Fibroblast of skin of right biceps (primary cell): ENCODE measurements at regions not wholly inside any gene's neighbourhood (a gene's known extent, or its start where the extent isn't known, plus 50 kb on each side); places are given as distances from the start of the nearest gene placed in this dataset.
"Not testable (repeated sequence)": the region's sequence is repeated elsewhere in the genome, so short reads cannot be mapped to it uniquely, and the experiment has no call there.

Source experiments
- DNase-seq: peaks from one replicate; pipeline ENCODE4 v3.0.0-alpha.2; 2013

DNA sequence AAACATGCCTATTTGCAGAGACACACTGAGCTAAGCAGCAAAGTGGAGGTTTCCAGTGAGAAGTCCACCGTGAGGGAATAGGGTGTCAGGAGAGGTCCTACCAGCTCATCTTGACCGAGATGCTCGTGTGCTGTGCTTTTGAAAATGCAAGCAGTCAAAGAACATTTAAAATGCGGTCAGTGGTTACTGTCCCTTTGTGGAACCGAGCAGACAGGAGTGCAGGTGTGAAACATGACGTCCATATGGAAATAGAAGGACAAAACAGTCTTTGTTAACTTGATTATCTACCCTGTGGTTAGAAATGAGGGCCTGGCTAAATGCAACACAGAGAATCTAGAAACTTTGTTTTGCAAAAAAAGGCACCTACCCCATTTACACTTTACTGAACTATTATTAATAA is 473.3 kb downstream of the SPATA31A6 start:
- not testable (repeated sequence) for DNase-seq

DNA sequence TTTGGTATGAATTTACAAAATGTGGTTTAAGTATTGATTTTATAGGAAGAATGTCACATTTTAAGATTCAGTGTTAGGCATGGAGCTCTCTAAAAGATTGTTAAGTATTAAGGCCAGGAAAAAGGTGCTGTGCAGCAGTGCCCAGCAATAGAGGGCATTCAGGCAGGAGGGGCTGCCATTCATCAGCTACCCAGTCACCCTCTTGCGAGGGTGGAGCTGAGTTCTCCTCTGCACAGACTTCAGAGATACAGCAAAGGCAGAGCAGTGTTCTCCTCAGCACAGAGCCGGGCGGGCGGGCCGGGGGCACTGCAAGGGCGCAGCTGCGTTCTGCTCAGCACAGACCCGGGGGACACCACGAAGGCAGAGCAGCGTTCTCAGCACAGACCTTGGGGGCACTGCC is 474.0 kb downstream of the SPATA31A6 start:
- not testable (repeated sequence) for DNase-seq

DNA sequence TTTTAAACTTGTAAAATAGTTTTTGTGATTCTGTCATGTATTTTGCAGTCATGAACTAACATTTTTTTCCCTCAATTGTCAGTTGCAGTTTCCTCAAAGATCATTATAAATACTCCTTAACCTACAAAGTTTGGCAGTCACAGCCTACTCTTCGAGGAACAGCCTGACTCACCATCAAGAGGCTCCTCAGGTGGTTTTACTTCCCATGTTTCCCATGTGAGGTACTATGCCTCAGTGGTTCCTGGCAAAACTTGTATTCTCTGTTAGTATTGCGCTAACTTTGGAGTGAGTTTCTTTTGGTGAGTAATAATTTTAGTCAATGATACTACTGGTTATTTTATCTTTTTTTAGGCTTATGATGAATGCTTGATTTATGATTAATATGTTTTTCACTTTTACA is 513.7 kb downstream of the SPATA31A6 start:
- not testable (repeated sequence) for DNase-seq

- DNase-seq: not testable (repeated sequence)
Measured at GRCh38 chr9:42702890-42703289, 519.4 kb downstream of the SPATA31A6 start.

- not testable (repeated sequence) for DNase-seq
Measured at GRCh38 chr9:42724841-42725835, 541.7 kb downstream of the SPATA31A6 start.

DNA sequence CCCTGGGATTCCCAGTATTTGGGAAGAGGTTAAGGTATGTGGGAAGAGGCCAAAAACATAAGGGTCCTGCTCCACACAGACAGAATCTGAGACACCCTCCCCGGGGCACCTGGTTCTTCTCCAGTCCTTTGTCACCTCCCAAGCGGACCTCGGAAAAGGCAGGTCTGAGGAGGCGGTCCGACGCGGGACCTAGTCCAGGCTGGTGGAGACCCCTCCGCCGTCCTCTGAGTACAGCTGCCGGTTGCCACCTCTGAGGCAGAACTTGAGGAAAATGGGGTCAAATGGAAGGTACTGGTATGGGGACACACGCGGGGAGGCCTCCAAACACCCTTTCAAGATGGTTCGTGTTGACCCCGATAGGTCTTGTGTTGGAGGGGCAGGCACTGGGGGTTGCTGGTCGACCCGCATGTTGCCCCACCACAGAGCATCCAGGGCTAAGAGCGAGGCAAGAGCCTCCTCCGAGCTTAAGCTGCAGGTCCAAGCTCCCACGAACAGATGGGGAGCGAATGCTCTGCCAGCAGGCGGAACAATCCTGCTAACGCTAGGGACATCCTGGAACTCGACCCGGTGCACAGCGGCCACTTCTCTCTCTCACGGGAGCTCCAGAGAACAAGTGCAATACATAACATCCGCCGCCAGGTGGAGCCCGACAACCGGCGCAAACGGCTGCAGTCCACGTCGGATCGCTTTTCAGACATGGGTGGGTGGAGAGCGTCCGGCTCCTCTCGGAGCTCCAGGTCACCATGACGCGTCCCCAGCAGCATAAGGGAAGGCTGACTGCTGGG is 559.8 kb downstream of the SPATA31A6 start:
- peak; percentile 11 for DNase-seq

GRCh38 chr9:42757251-42757650 is 573.8 kb downstream of the SPATA31A6 start:
- DNase-seq: not testable (repeated sequence)

GRCh38 chr9:42759320-42759719 is 575.9 kb downstream of the SPATA31A6 start:
- not testable (repeated sequence) for DNase-seq

DNA sequence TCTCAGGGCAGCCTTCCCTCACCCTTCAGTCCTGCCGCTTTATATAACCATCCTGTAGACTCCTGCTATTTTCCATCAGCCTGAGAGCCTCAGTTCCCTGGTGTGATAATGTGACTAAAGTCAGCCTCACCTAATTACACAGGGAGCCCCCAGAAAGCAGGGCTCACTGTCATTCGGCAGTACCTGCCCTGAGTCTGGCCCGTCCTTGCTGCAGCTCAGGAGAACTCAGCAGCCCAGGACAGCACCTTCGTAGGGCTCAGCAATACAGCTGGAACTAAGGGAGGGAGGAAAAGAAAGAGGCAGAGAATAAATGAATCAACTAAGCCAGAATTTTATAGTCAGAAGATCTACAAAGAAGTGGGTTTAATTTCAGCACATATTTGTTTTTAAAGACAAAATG is 598.7 kb downstream of the SPATA31A6 start:
- DNase-seq: not testable (repeated sequence)

DNA sequence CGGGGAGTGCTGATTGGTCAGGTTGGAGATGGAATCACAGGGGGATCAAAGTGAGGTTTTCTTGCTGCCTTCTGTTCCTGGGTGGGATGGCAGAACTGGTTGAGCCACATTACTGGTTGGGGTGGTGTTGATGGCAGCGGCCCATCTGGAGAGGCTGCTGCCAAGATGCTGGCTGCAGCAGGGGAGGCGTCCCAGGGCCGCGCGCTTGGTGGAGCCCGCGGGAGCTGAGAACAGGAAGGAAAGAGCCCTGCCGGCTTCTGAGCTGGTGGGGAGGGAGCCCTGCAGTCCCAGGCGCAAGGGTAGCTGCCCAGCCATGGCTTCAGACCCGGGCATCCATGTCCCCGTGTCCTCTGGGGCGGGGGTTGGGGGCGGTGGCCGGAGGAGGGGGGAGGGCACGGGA is 609.3 kb downstream of the SPATA31A6 start:
- DNase-seq: not testable (repeated sequence)

DNA sequence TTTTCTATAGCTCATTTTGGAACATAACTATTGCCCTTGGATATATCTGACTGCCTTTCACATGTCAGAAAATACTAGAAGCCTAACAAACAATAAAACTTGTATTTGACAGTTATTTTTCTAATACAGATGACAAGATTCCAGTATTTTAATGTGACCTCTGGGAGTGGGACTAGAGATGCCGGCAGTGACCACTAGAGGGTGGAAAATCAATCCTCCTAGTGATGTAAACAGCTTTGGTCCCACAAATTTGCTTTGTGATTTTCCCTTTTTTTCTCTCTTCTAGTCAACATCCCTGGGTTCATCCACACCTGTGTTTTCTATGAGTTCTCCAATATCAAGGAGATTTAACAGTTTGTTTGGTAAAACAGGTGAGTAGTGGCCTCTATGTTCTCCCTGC is 615.1 kb downstream of the SPATA31A6 start:
- DNase-seq: not testable (repeated sequence)

- not testable (repeated sequence) for DNase-seq
Measured at GRCh38 chr9:42802716-42803115, 619.3 kb downstream of the SPATA31A6 start.

- DNase-seq: not testable (repeated sequence)
Measured at GRCh38 chr9:42806674-42807073, 623.2 kb downstream of the SPATA31A6 start.

GRCh38 chr9:42821468-42821867 is 638.0 kb downstream of the SPATA31A6 start:
- not testable (repeated sequence) for DNase-seq

- DNase-seq: not testable (repeated sequence)
Measured at GRCh38 chr9:42848156-42848555, 664.7 kb downstream of the SPATA31A6 start.

- DNase-seq: not testable (repeated sequence)
Measured at GRCh38 chr9:42850896-42851693, 667.6 kb downstream of the SPATA31A6 start.

DNA sequence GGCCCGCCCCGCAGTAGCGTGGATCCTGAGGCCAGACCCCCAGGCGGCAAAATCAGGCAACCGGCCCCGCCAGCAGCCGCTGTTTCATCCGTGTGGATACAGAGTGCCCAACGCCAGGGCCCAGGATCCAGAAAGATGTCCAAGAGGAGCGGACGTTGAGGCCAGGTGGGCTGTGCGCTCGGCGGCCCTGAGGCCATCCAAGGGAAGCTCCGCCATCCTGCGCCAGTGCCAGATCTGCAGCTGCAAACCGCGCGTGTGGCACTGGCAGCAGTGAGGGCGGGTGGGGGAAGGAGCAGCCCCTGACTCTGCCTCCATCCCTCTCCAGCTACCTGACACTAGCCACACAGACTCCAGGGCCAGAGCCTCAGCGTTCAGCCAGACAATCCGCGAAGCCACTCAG is 668.2 kb downstream of the SPATA31A6 start:
- not testable (repeated sequence) for DNase-seq

GRCh38 chr9:42852133-42852930 is 668.9 kb downstream of the SPATA31A6 start:
- not testable (repeated sequence) for DNase-seq

GRCh38 chr9:42860133-42860532 is 676.7 kb downstream of the SPATA31A6 start:
- not testable (repeated sequence) for DNase-seq

GRCh38 chr9:42862465-42862864 is 679.0 kb downstream of the SPATA31A6 start:
- not testable (repeated sequence) for DNase-seq
